Stimulated activated CD4-positive, alpha-beta T cell treated with anti-CD3 and anti-CD28 coated beads, Interleukin-2, amount 100 ng/mL, for 24 hours (primary cell): ENCODE measurements at regions not wholly inside any gene's neighbourhood (a gene's known extent, or its start where the extent isn't known, plus 50 kb on each side); places are given as distances from the start of the nearest gene placed in this dataset.

ENCODE experiments used
- DNase-seq, 2 donors: peaks; one replicate each; pipeline ENCODE4 v3.0.0-alpha.2; 2020

DNA sequence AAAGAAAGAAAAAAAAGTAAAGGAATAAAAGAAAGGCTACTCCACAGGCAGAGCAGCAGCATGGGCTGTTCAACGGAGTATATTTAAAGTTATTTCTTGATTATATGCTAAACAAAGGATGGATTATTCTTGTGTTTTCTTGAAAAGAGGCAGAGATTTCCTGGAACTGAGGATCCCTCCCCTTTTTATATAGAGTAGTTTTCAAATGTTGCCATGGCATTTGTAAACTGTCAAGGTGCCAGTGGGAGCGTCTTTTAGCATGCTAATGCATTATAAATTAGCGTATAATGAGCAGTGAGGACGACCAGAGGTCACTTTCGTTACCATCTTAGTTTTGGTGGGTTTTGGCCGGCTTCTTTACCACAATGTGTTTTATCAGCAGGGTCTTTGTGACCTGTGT, 383.0 kb downstream of the PCNX1 start:
- DNase-seq = no peak

DNA sequence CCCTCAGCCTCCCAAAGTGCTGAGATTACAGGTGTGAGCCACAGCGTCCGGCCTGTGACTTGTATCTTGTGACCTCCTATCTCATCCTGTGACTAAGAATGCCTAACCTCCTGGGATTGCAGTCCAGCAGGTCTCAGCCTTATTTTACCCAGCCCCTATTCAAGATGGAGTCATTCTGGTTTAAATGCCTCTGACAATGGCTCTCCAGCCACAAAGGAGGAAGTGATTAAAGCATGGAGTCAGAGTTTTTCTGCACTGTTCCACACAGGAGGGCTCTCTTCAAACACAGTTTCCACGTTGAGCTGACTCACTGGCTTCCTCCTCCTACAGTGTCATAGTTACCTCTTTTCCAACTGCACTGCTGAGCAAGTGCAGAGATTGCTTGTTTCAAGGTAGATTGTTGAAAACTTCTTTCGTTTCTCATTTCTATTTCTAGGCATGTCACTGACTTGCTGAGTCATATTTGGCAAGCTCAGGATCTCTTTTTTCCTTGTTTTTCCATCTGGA, 383.8 kb downstream of the PCNX1 start:
- DNase-seq = peak; percentile 43 to 49

DNA sequence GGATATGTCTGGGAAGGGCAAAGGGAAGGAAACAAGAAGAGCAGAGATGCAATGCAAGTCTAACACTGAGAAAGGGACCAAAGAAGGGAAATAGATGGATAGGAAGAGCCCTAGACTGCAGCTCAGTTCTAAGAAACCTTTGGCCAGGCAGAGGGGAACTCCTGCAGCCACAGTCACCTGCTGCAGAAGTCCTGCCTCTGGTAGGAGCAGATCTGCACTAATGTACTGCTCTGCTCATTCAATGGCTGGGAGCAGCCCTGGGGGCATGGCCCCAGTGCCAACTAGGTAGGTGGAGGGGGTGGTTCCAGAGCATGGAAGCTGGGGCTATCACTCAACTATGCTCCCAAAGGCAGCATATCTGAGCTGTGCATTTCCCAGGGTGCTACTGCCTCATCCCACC, 388.9 kb downstream of the PCNX1 start:
- no peak for DNase-seq

DNA sequence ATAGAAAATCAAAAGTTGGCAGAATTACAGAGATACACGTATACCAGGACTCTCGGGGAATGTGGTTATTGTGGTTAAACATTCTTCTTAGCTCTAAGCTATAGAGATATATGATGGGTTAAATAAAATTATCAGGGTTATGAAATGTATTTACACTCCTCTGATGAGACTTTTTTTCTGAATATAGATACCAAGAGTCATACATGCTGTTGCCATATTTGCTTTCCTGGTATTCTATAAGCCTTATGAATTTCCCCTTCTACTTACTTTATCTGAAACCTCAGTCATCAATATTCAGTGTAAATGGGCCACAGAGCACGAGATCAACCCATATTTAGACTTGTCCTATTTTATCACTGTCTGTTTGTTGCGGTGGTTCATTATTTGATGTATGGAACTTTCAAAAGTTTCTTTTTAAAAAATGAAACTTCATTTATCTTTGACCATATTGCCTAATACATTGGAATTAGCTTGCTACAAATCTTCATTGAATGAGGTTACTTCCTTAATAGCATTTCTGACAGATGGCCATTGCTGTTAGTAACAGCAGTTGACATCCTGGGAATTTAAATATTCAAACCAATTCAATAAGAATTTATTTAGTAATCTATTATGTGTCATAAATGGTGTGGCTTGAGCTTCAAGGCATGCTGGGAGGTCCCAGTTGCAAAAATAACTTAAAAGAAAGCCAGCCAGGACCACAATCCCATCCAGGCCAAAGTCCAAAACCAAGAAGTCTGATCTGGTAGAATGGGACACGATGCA, 393.5 kb downstream of the PCNX1 start:
- no peak for DNase-seq

DNA sequence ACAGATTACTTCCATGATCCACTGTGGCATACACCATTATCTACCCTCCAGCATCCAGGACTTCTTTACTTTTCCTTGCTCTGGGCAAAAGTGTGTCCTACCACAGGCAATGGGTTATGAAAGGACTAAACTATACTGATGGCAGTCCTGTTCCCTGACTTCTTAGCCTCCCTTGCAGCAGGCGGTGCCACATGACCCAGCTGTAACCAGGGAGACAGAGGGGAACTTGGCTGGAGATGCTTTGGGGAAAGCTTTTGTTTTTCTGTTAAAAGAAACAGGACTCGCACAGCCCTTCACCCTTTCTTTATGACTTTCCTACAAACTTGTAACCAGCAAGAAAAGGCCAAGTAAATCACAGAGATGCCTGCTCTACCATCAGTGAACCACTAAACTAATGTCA, 394.4 kb downstream of the PCNX1 start:
- no peak for DNase-seq

DNA sequence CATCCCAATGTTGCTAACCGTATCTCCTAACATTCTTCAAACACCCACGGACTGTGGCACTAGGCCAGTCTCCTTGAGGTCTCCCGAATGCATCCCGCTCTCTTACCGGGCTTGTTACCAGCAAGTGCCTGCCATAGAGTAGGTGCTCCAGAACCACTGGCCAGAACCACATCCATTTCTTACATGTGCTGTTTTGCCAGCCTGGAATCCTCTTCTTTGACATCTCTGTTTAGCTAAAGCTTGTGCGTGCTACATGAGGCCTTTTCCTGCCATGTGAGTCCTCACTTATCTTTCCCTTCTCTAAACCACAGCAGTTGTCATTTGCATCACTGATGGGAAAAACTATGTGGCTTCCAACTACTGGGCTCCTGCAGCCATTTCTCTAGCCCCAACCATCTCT, 397.4 kb downstream of the PCNX1 start:
- no peak for DNase-seq

DNA sequence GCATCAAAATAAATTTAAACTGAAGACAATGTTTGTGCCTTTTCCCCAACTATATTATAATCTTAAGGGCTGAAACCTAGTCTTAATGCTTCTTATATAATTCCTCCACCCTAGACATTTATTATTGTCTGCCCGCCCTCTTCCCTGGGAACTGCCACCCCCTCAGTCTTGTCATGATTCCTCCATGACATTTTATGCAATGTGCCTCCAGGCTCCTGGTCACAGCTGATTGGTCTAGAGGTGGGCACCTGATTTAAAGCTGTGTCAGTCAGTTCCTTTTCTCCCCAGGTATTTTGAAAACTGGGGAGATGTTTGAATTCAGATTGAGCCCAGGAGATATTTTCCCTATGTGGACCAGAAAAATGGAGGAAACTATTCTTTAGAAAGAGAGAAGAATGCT, 401.4 kb downstream of the PCNX1 start:
- DNase-seq = no peak

DNA sequence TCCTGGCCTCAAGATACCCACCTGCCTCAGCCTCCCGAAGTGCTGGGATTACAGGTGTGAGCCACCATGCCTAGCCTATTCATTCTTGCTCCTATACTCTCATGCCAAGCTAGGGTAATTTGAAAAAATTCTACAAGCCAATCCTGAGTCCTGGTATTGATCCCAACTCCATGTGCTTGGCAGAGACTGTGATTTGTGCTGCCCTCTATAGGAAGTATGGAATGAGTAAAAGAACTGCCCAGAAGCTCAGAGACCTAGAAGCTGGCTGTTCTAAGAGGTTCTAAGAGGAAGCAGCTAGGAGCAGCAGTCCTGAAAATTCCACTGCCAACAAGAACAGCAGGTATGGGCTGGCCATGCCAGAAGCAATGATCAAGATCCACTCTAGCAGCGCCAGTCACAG, 402.5 kb downstream of the PCNX1 start:
- DNase-seq = no peak

DNA sequence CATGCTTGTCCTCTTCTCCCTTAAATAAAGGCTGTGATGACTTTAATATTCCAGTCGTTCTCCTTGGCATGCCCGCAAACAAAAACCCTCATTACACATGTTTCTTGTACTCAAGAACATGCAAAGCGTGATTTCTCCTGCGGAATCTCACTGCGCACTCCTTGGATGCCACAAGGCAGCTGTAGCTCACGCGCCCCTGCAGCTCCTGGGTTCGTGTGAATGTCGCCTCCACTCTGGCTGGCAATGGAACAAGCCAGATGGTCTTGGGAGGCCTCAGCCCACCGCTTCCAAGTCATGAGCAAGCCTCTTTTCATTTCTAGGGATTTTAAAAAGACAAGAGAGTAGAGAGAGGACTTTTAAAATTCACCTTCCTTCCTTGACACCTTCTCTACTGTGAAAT, 403.8 kb downstream of the PCNX1 start:
- DNase-seq = no peak

DNA sequence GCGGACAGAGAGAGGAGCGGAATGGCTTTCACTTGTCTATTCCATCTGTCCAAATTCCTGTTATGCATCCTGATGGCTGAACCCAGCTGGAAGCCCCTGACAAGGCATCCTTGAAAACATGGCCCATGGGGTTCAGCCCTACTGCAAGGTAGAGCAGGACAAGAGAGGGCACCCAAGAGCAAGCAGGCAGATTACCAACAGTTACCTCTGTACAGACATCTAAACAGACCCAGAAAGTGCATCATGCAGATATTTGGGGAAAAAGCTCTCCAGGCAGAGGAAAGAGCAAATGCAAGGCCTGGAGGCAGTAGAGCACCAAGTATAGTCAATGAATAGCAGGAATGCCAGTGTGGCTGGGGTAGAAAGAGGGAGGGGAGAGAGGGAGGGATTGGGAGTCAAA, 407.5 kb downstream of the PCNX1 start:
- no peak for DNase-seq

DNA sequence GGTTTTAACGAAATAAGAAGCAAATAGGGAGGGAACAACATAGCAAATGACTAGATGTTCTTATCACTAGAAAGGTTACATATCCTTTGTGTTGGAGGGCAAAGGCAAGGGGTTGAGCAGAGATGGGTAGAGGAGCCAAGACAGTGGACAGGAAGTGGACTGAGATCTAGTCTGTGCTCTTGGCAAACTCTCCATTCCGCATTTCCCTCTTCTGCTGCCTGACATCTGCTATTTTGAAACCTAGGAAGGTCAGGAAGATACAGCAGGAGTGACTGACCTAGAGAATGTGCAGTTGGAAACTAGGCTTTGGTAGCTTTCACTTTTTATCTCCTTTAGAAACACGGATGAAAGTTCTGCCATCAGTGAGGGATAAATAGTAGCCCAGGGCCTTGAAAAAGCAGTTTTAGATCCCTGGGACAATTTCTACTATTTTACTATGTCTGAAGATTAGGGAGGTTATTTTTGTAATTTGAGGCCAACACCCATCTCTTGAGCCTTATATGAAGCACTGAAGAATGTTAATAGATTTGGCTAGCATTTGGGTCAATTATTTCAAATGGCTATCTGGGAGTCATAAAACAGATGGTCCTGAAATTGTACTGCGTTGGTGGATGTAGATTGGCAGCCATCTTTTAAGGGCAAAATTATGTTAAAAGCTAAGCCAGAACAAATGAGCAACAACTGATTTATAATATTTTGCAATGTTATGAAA, 410.3 kb downstream of the PCNX1 start:
- no peak for DNase-seq

DNA sequence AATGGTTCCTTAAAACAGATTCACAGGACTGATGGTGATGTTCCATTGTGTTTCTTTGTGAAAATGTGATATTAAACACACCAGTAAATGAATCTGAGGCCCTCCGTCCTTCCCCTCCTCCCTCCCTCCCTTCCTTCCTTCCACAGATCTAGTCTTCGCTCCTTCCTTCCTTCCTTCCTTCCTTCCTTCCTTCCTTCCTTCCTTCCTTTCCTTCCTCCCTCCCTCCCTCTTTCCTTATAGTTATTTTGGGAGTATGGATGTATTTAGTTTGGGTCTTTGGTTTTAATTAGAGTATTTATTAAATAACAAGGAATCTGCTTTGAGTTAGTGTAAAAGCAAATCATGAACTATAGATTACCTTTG, 410.8 kb downstream of the PCNX1 start:
- no peak for DNase-seq

DNA sequence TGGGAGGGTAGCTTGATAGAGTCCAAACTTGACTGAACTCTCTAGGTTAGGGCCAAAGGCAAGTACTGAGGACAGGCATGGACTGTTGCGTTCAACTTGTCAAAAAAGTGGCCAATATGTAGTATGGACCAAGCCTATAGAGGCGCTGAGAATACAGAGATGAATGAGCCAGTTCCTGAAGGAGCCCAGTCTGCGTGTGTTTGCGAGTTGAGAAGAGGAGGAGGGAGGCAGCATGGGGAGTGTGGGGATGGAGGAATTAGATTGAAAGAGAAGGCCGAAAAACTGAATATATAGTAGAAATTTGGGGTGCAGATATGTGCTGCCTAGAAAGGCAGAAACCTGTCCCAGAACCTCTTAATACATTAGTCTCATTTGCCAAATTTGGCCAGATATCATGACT, 412.4 kb downstream of the PCNX1 start:
- DNase-seq = peak in 1 of 2 donors; percentile 28

DNA sequence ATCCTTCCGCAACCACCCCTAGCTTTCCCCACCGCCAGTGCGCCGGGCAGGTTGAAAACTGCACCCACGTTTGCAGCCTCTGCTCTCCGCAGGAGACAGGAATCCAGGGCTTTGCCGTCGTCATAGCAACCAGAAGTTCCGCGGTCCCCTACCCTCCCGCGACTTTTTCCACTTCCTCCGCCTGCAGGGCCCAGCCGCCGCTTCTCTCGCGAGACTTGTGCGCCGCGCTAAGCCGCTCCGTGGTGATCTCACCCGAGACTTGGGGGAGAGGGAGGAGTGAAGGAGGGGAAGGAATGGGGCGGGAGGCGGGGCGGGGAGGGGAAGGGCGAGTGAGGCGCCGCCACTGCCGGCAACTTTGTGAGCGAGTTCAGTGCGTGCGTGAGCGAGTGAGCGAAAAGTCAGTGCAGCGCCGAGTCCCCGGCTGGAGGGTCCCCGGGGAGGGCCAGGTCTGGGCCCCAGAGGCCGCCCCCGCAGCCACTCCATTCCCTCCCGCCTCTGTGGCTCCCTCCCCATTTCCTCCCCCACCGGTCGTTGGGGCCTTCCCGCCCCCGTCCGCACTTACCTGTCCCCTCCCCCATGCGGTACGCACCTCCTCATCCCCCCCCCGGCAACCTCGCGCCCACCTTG, 413.0 kb downstream of the PCNX1 start, which contains the start of gene SIPA1L1:
SIPA1L1 (plus strand) TSS at position 370 of the 627 bp plus-strand sequence.
- peak; percentile 97 to 98 for DNase-seq

DNA sequence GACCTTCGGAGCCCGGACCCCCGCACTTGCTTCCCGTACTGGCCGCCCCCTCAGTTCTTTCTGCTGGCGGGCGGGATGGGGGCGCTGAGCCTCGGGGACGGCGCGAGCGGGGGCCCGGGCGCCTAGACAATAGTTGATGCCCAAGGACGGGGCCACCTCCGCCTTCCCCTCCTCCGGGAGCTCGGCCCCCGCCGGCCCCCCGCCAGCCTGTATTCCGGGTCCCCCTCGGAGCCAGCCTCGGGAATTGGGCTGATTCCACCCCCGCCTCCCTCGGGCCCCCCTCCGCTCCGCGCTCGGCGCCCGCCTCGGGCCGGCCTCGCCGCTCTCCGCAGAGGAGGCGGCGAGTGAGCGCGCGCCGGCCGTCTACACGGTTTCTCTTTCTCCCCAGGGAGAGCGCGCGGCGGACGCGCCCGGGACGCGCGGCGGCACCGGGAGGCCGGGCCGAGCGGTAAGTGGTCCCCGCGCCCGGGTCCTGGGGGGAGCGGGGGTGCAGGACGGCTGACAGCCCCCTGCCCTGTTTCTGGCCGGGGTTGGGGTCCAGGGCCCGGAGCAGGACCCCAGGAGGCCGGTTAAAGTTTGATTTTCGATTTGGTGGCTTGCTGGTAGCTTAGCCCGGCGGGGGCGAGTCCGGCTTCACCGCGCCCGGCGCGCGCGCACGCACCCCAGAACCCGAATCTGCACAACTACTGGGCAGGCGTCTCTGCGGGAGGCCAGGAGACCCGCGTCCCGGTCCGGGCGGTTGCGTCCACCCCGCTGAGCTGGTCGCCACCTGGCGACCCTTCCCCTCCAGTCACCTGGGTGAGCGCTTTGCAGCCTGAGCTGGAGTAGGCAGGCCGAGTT, 413.7 kb downstream of the PCNX1 start:
- DNase-seq = peak; percentile 58 to 64

DNA sequence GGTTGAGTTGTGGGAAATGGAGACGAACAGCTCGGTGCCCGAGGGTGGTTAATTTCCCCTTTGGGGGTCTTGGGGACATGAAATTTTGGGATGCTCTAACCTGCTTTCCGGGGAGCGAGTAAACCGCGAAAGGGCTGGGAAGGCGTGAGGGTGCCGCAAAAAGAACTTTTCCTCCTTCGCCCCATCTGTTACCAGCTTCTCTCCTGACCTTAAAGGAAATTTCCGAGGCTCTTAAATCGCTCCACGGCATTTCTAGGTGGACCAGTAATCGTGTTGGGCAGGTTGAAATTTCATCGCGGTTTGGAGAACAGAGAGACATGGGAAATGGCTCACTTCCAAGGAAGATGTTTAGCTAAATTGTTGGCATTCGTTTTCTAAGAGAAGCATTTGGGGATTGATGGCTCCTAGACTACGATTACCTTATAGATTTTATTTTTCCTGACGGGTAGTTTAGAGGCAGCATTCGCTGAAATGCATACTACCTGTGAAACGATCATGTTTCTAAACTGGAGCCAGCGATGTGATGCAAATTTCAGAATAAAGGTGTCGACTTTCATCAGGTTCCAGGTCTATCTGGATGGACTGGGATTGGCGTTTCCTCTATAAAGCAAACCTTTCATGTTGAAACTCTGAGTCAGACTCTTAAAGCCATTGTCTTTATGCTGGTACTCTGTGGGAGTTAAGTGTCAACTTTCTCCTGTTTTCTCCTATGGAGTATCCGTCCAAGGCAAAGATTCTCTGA, 414.5 kb downstream of the PCNX1 start:
- no peak for DNase-seq

DNA sequence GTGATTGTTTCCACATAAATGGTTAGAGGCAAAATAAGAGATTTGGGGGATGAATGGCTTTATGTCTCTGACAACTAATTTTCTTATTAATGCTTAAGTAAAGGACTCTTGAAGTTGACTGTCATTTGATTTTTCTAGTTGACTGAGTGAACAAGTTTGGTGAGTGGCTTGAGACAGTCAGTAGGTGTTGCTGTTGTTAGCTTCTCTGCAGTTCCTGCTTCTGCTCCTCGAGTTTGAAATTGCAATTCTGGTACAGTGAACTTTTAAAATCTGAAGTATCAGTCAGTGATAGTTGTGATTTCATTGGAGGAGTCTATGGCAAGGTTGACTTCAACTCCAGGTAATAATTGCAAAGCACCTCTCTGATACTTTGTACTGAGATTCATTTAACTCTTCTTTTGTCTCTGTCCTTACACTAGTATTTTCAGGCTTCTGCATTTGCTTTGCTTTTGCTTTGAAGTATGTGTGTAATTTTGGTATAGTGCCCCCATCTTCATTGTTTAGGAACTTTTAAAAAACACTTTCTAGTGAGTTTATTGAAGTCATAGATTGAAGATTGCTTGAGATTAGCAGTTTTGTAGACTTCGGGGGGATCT, 415.5 kb downstream of the PCNX1 start:
- DNase-seq = no peak

DNA sequence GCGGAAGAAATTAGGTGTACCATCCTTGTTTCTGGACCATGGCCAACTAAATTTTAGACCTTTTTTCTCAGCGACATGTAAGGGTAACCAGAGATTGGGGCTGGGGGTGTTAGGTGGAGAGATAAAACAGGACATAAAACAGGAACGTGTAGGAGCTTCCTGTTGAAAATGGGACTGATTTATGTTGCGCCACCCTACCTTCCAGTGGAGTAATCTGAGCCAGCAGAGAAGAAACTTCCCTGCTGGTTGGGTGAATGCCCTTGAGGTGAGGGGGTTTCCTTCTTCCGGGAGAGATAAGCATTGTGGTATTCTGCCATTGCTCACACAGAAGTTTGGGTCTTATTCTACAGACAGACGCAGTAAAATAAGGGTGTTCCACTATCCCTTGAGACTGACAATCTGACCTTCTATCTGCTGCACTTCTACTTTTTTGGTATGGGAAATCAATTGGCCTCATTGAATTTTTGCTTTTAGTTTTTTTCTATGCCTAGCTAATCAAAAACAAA, 417.6 kb downstream of the PCNX1 start:
- DNase-seq = peak; percentile 18 to 47

DNA sequence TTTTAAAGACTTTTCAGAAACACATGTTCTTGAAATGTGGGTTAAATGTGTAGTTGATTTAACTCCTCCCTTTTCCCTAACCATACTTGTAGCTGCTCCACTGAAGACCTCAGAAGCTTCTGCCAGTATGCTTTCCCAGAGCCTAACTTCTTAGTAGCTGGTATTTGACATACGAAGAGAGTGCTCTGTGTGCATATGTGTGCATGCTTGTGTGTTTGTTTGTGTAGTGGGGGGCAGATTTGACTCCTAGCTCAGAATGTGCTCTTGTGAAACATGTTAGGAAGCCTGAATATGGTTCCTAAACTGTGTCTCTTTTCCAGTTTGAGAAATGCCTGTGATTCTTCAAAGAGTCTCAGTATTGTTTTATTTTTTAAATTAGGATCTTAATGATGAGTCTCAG, 420.4 kb downstream of the PCNX1 start:
- no peak for DNase-seq

DNA sequence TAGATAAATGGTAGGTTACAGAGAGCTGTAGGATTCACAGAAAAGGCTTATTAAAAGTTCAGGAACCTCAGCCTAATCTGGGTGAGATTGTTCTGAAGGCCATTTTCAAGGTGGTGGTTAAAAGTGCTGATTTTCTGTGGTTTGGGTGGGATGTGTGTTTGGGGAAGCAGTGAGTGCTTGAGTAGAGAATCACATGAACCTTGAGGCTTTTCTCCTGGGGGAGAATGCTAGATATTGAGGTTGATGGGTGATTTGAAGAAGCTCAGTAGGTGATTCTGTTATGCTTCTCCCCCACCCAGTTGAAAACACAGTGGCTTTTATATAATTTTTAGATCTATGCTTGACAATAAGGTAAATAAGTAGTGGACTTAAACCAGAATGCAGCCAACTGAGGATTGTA, 420.9 kb downstream of the PCNX1 start:
- DNase-seq = no peak

DNA sequence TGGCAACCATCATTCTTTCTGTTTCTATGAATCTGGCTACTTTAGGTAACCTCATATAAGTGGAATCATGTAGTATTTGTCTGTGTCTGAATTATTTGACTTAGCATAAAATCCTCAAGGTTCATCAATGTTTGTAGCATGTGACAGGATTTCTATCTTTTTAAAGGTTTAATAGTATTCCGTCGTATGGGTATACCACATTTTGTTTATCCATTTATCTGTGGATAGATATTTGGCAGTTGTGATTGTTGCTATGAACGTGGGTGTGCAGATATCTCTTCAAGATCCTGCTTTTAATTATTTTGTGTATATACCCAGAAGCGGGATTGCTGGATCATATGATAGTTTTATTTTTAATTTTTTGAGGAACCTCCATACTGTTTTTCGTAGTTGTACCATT, 421.7 kb downstream of the PCNX1 start:
- no peak for DNase-seq

DNA sequence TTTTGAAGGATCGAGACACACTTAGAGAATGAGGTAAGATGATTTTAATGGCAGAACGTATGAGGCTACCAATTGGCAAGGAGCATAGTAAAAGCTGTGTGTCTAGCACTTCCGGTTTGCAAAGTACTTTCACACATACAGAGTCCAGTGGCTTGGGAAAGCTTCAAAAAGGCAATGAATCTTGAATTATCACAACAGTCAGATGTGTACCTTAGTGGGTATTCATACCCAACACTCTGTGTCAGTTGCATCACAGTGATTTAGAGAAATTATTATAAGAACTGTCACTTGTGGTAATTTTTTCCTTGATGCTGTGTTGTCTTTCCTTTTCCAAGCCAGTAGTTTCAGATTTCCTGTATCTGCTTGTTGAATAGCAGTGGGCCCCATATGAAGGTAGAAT, 424.1 kb downstream of the PCNX1 start:
- no peak for DNase-seq
